DLD1 (cell line): ENCODE measurements at regions not wholly inside any gene's neighbourhood (a gene's known extent, or its start where the extent isn't known, plus 50 kb on each side); places are given as distances from the start of the nearest gene placed in this dataset.
"Not testable (repeated sequence)": the region's sequence is repeated elsewhere in the genome, so short reads cannot be mapped to it uniquely, and the experiment has no call there.

ENCODE experiments used
- in situ Hi-C: cut with HindIII; loops from 2 replicates; pipeline ENCODE4 v1.10.0; 2017; ENCODE audit warnings: low sequenced_read_pairs

DNA sequence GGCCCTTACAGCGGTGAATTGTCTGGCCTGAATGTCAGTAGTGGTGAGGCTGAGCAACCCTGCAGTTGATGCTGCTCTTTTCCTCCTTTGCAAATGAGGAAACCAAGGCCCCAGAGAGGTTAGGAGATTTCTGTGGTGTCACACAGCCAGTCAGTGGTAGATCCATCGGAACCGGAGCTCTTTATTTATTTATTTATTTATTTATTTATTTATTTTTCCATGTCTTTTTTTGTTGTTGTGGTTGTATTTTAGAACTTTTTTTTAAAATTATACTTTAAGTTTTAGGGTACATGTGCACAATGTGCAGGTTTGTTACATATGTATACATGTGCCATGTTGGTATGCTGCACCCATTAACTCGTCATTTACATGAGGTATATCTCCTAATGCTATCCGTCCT, 368.4 kb upstream of the CLINT1 start:
- in situ Hi-C loops = not testable (repeated sequence)

DNA sequence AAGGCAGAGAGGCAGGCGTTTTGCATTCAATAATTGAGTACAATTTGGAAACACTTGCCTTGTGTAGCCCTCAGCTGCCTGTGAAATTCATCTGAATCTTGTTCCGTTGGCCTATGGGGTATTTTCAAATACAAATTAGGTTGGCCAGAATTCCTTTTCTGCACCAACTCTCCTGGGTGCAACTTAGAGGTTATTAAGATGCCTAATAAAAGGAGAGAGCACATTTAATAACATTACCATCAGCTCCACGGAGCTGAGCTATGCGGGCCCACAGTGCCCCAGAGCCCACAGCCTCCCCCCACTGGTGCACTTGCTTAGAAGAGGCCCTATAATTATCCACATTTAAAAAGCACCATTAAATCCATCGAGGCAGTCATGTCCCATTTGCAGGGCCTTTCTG, 367.6 kb upstream of the CLINT1 start:
- in situ Hi-C loops = no loop called here

DNA sequence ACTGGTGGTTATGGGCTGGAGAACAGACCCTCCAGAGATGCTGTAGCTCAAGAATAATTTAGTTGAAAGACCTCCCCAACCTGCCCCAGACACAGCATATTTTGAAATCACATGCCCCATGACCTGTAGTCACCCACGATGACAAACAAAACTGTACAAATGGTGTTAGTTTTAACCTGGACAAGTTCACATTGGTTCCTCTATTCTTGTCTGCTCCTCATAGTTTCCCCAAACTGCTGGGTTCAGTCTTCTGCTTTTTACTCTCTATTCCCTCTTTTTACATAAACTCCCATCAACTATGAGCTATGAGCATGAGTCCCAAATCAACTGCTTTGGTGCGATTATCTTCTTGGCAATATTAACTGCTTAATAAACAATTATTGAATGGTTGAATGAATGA, 365.3 kb upstream of the CLINT1 start:
- in situ Hi-C loops = no loop called here

DNA sequence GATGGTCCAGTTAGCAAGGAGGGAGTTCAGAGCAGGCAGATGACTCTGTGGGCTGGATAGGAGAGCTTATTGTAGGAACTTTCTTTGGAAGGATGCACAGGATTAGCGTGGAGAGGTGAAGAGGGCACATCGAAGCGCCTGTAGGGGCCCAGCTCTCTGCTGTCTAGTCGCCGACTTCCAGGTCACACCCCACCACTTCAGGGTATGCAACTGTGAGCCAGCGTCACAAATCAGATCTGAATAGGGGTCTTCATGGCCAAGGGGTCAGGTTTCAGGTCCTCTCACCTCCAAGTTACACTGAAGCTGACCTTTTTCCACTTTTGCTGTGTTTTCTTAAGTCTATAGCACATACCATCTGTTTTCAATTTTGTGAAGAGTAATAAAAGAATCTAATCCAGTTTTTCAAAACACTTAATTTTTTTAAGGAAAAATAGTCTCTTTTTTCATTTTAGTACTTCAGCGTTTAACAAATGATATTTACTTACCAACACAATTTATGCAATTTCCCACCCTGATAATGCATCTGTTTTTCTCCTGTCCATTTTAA, 364.2 kb upstream of the CLINT1 start:
- in situ Hi-C loops = no loop called here

DNA sequence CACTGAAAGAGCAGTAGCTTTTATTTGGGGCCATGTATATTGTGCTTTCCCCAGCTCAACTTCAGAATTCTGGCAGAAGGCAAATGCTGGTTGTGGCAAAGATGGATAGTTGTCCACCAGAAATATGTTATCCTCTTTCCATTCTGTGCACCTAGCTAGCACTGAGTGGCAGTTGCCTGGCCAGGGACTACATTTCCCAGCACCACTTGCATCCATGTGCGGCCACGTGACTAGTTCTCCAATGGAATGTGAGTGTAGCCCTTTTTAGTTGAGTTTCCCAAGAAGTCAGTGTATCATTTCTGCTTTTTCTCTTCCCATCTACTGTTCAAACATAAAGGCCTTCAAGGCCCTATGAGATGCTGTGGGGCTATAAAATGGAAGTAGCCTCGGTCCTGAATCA, 354.0 kb upstream of the CLINT1 start:
- in situ Hi-C loops = no loop called here

DNA sequence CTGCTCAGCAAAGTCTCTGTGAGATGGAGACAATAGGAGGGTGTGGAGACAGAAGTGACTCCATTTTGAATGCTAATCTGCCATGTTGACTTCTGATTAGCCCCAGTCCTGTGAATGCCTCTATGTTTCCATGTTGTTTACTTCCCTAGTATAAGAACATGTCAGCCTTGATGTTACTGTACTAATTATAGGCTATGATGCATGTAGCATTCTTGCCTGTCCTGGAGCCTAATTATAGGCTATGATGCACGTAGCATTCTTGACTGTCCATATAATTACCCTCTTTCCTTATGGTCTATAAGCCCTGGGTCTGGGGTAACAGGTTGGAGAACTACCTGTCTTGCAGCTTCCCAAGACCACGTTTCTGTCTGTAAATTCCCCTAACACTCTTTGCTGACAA, 353.3 kb upstream of the CLINT1 start:
- in situ Hi-C loops = no loop called here

DNA sequence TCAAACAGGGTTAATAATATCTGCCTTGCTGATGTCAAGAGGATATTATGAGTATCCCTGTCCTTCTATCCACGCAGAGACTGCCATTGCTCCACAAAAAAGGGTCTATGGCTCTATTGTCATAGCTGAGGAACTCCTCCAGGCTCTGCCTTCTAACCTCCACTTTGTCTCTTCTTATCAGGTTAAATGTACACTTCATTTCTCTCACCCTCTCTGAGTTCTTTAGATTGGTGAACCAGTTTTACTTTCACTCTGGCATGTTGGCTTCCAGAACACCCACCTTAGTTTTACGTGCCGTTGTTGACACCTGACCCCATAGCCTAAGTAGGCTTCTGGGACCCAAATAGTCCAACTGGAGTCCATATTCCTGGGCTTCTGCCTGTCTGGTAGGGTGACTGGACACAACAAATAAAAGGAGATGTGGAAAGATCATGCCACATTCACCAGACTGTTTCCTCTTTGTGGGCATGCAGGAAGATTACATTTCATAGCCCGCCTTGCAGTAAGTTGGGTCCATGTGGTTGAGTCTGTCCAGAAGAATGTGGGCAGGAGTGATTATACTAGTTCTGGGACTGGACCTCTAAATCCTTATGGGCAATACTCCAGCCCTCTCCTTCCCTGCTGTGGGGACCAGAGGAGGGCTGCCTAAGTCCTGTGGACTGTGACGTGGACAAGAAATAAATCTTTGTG, 350.4 kb upstream of the CLINT1 start:
- in situ Hi-C loops = no loop called here

DNA sequence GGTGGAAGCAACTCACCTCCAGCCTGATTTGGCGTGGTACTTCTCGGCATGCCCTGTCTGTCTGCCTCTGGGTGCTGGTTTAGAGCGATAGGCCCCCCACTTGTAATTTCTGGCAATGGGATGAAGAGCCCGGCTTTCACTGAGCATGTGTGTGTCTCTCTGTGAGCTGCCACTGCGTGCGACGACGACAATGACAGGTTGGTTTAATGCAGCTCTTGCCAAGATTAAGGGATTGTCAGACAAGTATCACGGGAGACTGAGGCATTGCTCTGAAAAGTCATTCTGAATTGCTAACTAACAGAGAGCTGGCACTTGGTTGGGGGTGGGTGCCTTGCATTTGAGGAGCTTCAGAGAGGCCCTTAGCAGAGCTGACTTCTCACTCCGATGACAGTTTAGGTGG, 348.8 kb upstream of the CLINT1 start:
- in situ Hi-C loops = no loop called here

DNA sequence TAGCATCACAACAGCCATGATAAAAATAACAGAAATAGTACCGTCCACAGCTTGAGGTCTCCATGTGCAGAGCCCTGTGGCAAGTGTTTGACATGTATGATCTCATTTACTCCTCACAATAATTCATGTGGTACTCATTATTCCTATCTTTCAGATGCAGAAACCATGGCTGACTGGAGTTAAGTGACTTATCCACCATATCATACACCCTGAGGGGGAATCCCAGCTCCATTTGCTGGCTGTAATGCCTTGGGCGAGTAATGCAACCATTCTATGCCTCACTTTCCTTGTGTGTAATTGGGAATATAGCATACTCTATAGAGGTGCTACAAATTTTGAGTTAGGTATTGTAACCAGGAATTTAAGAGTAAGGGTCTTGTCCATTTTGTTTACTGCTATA, 347.0 kb upstream of the CLINT1 start:
- in situ Hi-C loops = no loop called here

DNA sequence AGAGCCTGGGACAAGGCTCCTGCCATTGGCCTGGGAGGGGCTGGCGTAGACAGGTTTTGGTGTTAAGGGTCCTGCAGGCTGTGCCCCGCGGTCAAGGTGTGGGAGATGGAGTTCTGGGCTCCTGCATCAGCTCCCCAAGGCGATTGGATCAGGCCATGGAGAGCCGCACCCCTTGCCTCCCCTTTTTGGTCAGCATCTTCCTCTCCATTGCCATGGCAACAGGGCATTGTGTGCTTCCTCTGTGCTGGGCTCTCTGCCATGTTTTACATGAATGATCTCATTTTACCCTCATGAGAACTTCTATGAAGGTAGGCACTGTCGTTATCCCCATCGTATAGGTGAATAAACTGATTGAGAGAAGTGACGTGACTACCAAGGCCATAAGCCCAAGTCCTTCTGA, 344.3 kb upstream of the CLINT1 start:
- in situ Hi-C loops = no loop called here

DNA sequence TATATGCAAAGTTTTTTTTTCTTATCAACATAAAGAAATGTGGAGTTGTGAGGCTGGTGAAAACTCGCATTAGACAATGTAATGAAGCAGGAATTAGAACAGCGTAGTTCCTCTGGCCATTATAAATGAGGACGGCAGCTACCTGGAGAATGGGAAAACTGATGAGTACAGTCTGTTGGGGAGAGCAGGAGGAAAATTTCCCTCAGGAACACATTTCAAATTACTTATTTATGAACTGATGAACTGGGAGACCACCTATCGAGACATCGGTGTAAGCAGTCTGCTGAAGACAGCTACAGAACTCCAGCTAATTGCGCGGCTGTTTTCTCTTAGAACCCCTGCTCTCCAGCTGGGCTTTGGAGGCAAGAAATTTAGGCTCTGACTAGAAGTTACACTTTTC, 343.9 kb upstream of the CLINT1 start:
- in situ Hi-C loops = no loop called here

DNA sequence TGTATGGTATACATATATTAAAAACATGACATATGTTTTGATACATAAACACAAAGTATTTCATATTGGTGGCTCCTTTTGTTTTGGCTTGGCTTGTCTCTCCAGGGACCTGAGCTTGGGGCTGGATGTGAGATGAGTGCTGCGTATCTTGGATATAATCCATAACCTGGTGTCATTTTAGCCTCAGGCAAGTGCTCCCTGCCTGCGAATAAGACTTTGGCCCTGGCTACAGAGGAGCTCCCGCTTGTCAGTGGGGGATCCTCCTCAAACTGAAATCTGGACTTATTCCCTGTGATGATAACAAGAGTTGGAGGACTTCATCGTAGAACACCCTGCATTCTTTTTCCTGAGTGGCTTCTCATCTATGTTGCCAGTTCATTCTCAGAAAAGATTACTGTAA, 341.7 kb upstream of the CLINT1 start:
- in situ Hi-C loops = no loop called here

DNA sequence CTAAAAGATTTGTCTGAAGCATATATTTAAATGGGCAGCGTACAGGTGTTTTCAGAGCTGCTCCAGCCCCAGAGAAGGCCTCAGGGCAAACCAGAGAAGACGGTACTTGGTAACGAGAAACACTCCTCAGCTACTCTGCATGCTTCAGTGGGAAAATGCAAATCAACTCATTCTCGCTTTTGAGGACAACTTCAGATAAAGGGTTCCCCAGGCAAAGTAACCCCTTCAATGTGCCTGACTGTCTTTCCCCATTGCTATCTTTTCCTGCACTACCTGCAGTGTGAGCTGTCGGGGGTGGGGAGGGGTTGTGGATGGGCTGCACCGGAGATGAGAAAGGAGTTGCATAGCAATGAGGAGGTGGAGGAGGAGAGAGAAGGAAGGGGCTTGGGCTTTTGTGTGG, 339.7 kb upstream of the CLINT1 start:
- in situ Hi-C loops = no loop called here

DNA sequence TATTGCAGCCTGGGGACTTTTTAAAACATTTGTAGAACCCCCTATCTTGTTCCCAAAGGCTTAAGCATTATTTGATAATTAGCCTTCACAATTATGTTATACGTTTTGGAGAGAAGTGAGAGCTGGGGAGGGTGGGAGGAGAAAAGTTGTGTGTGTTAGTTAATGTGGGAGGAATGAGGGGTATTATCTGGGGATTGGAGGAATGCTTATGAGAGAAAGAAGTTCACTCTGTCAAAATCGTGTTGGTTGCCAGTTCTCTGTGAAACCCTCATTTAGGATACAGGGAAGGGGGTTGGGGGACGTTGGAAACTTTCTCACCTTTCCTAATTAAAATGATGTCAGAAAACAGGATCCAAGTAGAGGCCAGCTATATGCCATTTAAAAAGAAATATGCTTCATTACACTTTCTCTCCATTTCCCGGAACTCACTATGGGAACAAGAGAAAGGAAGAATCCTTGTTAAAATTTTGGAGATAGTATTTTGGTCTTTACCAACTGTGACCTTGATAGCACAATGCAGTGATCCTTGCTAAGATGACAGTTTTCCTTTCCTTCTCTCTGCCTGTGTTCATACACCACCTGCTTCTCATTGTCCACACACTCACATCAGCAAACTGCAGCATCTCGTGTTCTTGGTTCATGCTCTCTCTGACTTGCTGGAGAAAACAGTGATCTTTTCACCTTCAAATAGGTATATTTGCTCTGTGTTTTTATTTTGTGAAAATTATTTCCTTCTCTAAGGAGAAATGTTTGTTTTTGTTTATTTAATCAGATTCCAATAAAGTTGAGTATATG, 336.7 kb upstream of the CLINT1 start:
- in situ Hi-C loops = no loop called here

DNA sequence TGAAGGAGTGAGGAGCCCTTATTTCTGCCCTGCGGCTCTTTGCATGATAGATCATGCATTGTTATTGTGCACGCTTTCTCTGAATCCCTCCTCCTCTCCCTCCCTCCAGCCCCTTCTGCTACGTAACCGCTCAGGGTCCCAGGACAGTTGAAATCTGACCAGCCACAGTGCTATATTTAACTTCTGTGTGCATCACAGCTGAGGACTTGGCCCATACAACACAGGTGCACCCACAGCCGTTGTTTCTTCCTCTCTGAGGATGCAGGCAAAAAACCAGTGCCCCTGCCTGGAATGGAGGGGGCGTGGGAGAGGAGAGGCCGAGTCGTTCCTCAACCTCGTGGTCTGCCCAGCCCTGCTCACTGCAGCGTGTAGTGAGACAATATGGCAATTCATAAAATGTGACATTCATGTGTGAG, 335.6 kb upstream of the CLINT1 start:
- in situ Hi-C loops = no loop called here

DNA sequence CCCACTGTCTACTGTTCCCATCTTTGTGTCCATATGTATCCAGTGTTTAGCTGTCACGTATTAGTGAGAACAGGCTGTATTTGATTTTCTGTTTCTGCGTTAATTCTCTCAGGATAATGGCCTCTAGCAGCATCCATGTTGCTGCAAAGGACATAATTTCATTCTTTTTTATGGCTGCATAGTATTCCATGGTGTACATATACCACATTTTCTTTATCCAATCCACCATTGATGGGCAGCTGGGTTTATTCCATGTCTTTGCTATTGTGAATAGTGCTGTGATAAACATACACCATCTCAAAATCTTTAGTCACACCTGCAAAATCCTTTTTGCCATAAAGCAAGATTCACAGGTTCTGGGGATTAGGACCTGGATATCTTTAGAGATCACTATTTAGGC, 334.4 kb upstream of the CLINT1 start:
- in situ Hi-C loops = not testable (repeated sequence)

DNA sequence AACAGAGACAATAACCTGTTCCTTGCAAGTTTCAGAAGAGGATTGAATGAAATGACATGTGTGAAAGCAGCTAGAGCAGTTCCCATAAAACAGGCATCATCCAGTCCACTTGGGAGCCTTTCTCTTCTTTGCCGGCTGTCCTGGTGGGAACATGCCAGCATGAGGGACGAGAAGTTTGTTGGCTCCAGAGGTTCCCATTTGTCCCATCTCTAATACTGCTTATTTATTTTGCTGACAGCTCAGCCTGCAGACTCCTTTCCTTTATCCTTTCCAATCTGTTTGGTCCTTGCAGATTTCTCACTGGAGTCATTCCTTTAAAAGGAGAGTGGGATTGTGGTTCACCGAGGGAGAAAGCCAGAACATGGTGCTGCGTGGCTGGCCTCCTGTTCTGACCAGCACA, 321.5 kb upstream of the CLINT1 start:
- in situ Hi-C loops = no loop called here

DNA sequence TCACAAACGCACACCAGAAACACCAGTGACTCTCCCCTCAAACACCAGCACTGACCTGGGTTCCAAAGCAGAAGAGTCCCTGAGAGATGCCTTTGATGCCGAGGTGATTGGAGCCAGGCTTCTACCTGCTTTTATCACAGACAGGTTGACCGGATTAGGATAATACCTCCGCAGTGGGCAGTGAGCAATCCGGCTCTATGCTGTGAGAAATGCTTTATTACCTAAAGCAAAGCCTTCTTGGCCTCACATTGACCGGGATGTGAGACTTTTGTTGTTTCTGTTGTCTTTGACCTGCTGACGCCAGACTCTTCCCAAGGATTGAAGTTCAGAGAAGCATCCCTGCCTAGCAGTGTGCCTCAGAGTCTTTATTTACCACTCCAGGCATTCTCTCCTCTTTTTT, 320.3 kb upstream of the CLINT1 start:
- in situ Hi-C loops = no loop called here

DNA sequence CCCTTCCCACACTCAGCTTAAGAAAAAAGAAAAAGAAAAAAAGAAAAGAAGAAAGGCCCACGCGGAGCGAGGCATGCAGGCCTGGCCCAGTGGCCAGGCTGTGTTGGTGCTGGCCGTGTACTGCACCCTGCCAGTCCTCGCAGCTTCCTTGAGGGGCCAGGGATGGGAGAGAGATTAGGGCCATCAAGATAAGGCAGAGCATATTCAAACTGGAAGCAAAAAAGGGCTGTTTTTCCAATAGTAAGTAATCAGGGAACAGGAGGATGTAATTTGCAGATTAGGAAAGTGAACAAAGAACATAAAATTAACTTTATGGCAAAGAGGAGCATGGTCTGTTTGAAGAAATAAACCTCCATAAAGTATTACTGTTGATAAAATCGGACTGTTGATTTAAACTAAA, 319.6 kb upstream of the CLINT1 start:
- in situ Hi-C loops = no loop called here

DNA sequence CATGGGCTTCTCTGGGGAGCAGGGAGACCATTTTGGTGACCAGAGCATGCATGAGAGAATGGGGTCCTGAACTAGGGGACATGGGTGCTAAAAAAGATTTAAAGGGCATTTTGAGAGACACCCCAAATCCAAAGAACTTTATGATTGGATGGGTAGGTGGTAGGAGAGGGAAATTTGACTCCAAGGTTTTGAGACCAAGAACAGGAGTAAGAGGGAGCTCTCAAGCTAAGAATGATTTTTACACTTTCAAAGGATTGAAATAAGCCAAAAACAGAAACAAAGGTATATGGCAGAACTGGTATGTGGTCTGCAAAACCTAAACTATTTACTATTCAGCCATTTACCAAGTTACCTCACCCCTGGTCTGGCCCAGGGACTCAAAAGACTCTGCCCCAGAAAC, 318.2 kb upstream of the CLINT1 start:
- in situ Hi-C loops = no loop called here

DNA sequence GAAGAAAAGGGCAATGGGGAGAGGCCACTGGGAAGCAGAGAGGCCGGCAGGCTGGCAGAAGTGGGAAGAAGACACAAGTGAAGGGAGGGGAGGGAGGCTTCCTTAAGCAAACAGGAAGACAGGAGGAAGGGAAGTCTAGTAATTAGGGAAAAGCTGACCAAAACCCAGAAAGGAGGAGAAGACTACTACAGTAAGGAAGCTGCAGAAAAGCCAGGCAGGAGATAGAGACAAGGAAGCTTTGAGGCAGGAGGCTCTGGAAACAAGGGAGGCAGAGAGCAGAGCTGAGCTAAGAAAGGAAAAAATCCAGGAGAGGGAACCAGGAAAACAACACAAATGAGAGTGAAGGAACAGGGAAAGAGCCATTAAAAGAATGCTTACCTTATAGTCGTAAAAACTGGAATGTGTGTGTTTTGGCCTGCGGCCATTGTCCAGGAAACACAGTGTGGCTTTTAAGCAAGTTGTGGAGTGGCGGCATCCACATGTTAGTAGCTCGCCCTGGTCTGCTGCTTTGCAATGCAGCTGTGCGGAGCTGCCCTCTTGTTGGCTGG, 317.1 kb upstream of the CLINT1 start:
- in situ Hi-C loops = no loop called here
